Type B pancreatic cell (in vitro differentiated cells): ENCODE measurements at regions not wholly inside any gene's neighbourhood (a gene's known extent, or its start where the extent isn't known, plus 50 kb on each side); places are given as distances from the start of the nearest gene placed in this dataset.

Source experiments
- DNase-seq: peaks from one replicate; pipeline ENCODE4 v3.0.0; 2021; ENCODE audit warnings: mixed read lengths; ENCODE audit not compliant: unreplicated experiment; ENCODE audit errors: extremely low spot score
- H3K27ac Mint-ChIP-seq: 2 replicates; pipeline ENCODE4 v1.8.0; 2021; ENCODE audit warnings: mild to moderate bottlenecking, mixed read lengths
- H3K27me3 Mint-ChIP-seq: 2 replicates; pipeline ENCODE4 v1.8.0; 2021; ENCODE audit warnings: mixed read lengths
- H3K36me3 Mint-ChIP-seq: 2 replicates; pipeline ENCODE4 v1.8.0; 2021; ENCODE audit warnings: mixed read lengths
- H3K4me1 Mint-ChIP-seq: one replicate; pipeline ENCODE4 v1.8.0; 2021; ENCODE audit warnings: mixed read lengths; ENCODE audit not compliant: unreplicated experiment
- H3K4me3 Mint-ChIP-seq: 2 replicates; pipeline ENCODE4 v1.8.0; 2021; ENCODE audit warnings: mild to moderate bottlenecking, mixed read lengths
- H3K9me3 Mint-ChIP-seq: 2 replicates; pipeline ENCODE4 v1.8.0; 2021; ENCODE audit warnings: mixed read lengths
- TF ChIP-seq, protein P1 (sequence below): fragments of 200-600 bp; sonication (generic); conservative IDR thresholded peaks from 2 replicates; pipeline ENCODE4 v1.5.0; 2021; ENCODE audit warnings: antibody characterized with exemption, mild to moderate bottlenecking

GRCh38 chr13:76778853-76779252 lies 107.4 kb downstream of the KCTD12 start:
- Mint-ChIP-seq H3K36me3 (no peaks in the 10 kb centered on the region), H3K4me1 (no peaks in the 10 kb centered on the region), H3K4me3 (no peak overlapping the region), H3K27ac (no peak overlapping the region), H3K9me3 (peaks cover 4% of the 10 kb centered on the region), H3K27me3 (no peaks in the 10 kb centered on the region)
- DNase-seq, result no peak
- TF ChIP-seq, protein P1, sequence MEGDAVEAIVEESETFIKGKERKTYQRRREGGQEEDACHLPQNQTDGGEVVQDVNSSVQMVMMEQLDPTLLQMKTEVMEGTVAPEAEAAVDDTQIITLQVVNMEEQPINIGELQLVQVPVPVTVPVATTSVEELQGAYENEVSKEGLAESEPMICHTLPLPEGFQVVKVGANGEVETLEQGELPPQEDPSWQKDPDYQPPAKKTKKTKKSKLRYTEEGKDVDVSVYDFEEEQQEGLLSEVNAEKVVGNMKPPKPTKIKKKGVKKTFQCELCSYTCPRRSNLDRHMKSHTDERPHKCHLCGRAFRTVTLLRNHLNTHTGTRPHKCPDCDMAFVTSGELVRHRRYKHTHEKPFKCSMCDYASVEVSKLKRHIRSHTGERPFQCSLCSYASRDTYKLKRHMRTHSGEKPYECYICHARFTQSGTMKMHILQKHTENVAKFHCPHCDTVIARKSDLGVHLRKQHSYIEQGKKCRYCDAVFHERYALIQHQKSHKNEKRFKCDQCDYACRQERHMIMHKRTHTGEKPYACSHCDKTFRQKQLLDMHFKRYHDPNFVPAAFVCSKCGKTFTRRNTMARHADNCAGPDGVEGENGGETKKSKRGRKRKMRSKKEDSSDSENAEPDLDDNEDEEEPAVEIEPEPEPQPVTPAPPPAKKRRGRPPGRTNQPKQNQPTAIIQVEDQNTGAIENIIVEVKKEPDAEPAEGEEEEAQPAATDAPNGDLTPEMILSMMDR, result no peak

DNA sequence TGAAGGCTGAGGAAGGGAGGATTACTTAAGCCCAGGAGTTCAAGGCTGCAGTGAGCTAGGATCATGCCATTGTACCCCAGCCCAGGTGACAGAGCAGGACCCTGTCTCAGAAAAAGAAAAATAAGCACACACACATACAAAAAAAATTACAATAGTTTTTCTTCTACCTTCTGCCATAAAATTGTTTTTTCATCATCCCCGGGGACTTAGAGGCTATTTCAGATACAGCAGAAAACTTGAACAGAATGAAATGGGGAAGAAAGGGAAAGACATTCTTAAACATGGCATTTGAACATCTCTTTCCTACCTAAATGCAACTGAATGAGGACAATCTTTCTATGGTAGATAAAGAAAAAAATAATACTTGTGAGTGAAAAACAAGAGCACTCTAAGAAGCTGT lies 109.1 kb downstream of the KCTD12 start:
- peaks cover 4% of the 10 kb centered on the region for H3K9me3 Mint-ChIP-seq

GRCh38 chr13:76775088-76775740 lies 111.0 kb downstream of the KCTD12 start:
- TF ChIP-seq, protein P1, result no peak
- Mint-ChIP-seq H3K27ac (no peak overlapping the region), H3K36me3 (no peaks in the 10 kb centered on the region), H3K4me3 (no peak overlapping the region), H3K4me1 (peaks cover 3% of the 10 kb centered on the region), H3K27me3 (no peaks in the 10 kb centered on the region), H3K9me3 (peaks cover 4% of the 10 kb centered on the region)
- DNase-seq, result no peak

More for the DNA sequence above, 109.1 kb downstream of the KCTD12 start:
- no peaks in the 10 kb centered on the region for H3K36me3 Mint-ChIP-seq
- H3K27ac Mint-ChIP-seq, result no peak overlapping the region
- H3K27me3 Mint-ChIP-seq, result no peaks in the 10 kb centered on the region
- DNase-seq, result no peak
- no peaks in the 10 kb centered on the region for H3K4me1 Mint-ChIP-seq
- H3K4me3 Mint-ChIP-seq, result no peak overlapping the region
- TF ChIP-seq, protein P1, result no peak

DNA sequence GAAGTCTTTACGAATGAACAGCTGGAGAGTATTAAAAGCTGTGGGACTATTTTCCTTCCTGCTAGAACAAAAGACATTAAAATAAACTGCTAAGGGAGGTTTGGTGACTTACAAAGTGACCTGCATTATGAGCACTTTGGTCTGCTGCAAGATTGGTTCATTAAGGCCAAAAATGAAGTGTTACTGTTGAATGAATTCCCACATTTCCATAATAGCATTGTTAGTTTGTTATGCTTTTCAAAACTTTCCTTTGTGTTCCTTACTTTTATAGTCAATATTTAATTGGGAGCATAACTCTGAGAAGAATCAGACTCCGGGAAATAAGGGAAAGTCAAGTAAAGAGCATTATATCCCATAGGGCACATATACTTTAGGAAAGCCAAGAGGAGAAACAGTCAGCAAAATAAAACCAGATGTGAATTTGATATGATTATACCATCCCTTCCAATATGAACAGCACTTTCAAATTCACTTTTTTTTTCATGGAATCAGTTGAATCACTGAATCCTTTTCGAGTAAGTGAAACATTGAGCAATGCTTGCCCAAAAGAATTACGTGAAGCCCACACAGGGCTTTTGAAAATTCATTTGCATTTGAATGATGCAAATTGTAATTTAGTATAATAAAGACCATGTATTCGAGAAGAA lies 112.6 kb downstream of the KCTD12 start:
- Mint-ChIP-seq H3K4me1 (peaks cover 10% of the 10 kb centered on the region), H3K27me3 (no peaks in the 10 kb centered on the region), H3K36me3 (no peaks in the 10 kb centered on the region), H3K27ac (no peak overlapping the region), H3K4me3 (no peak overlapping the region), H3K9me3 (no peaks in the 10 kb centered on the region)
- TF ChIP-seq, protein P1, result no peak
- DNase-seq, result no peak

GRCh38 chr13:76772241-76772640 lies 114.0 kb downstream of the KCTD12 start:
- H3K27ac Mint-ChIP-seq, result no peak overlapping the region
- H3K27me3 Mint-ChIP-seq, result no peaks in the 10 kb centered on the region
- TF ChIP-seq, protein P1, result no peak

More at GRCh38 chr13:76772241-76772640, 114.0 kb downstream of the KCTD12 start:
- H3K36me3 Mint-ChIP-seq, result no peaks in the 10 kb centered on the region
- H3K4me3 Mint-ChIP-seq, result no peak overlapping the region
- peaks cover 8% of the 10 kb centered on the region for H3K9me3 Mint-ChIP-seq
- no peak for DNase-seq
- peaks cover 10% of the 10 kb centered on the region for H3K4me1 Mint-ChIP-seq
